GM06990 (cell line): ENCODE measurements at regions not wholly inside any gene's neighbourhood (a gene's known extent, or its start where the extent isn't known, plus 50 kb on each side); places are given as distances from the start of the nearest gene placed in this dataset.

Source experiments
- DNase-seq: peaks from one replicate; pipeline ENCODE4 v3.0.0-alpha.2; 2011; ENCODE audit not compliant: insufficient read length; ENCODE audit errors: extremely low read depth
- H3K27me3 ChIP-seq: replicated peaks from 2 replicates; pipeline ENCODE4 v1.6.0; 2011; ENCODE audit warnings: low read length; ENCODE audit not compliant: control insufficient read depth, insufficient read depth
- H3K36me3 ChIP-seq: 2 replicates; pipeline ENCODE4 v1.5.1; 2011; ENCODE audit warnings: low read length; ENCODE audit not compliant: control insufficient read depth, insufficient read depth
- H3K4me3 ChIP-seq: replicated peaks from 2 replicates; pipeline ENCODE4 v1.5.1; 2011; ENCODE audit warnings: low read depth, mild to moderate bottlenecking, control low read depth, low read length
- TF ChIP-seq, protein P1 (sequence below): IDR thresholded peaks from 2 replicates; pipeline ENCODE4 v1.5.1; 2011; ENCODE audit warnings: low read length, control low read depth, mild to moderate bottlenecking, inconsistent platforms; ENCODE audit not compliant: insufficient read depth, poor library complexity, severe bottlenecking

DNA sequence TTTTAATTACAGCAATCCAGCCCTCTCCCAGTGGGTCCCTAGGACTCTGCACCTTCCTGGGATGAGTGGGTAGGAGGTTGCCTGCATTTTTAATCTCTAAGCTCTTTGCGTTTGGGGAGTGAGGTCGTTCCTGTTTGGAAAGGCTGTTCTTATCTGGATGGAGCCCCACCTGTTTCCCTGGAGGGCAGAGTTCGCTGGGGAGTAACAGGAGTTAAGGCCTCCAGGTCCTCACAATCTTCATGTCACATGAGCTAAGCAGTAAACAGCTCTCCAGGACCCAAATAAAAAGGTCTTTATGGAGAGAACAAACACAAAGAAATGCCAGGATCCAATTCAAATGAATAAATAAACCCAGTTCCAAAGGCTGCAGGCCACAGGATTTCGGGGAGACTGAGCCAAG, 56.0 kb upstream of the RFLNA start:
- DNase-seq: no peak
- H3K27me3 ChIP-seq: no peaks in the 10 kb centered on the region
- no peaks in the 10 kb centered on the region for H3K36me3 ChIP-seq
- H3K4me3 ChIP-seq: no peak overlapping the region
- TF ChIP-seq, protein P1, sequence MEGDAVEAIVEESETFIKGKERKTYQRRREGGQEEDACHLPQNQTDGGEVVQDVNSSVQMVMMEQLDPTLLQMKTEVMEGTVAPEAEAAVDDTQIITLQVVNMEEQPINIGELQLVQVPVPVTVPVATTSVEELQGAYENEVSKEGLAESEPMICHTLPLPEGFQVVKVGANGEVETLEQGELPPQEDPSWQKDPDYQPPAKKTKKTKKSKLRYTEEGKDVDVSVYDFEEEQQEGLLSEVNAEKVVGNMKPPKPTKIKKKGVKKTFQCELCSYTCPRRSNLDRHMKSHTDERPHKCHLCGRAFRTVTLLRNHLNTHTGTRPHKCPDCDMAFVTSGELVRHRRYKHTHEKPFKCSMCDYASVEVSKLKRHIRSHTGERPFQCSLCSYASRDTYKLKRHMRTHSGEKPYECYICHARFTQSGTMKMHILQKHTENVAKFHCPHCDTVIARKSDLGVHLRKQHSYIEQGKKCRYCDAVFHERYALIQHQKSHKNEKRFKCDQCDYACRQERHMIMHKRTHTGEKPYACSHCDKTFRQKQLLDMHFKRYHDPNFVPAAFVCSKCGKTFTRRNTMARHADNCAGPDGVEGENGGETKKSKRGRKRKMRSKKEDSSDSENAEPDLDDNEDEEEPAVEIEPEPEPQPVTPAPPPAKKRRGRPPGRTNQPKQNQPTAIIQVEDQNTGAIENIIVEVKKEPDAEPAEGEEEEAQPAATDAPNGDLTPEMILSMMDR: no peak

DNA sequence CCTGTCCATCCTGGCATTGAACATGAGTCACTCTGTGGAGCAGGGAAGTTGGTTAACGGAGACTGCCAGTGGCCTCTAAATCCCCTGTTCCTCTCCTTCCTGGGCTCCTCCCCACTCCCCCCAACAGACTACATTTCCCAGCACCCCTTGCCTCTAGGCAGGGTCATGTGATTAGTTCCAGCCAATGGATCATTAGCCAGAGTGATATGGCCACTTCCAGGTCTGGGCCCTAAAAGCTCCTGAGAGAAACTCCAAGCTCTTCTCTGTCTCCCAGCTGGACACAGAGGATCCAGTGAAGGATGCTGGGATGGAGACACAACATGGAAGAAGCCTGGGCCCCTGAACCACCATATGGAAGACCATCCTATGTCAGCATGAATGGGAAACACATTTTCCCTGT, 54.4 kb upstream of the RFLNA start:
- TF ChIP-seq, protein P1: no peak

DNA sequence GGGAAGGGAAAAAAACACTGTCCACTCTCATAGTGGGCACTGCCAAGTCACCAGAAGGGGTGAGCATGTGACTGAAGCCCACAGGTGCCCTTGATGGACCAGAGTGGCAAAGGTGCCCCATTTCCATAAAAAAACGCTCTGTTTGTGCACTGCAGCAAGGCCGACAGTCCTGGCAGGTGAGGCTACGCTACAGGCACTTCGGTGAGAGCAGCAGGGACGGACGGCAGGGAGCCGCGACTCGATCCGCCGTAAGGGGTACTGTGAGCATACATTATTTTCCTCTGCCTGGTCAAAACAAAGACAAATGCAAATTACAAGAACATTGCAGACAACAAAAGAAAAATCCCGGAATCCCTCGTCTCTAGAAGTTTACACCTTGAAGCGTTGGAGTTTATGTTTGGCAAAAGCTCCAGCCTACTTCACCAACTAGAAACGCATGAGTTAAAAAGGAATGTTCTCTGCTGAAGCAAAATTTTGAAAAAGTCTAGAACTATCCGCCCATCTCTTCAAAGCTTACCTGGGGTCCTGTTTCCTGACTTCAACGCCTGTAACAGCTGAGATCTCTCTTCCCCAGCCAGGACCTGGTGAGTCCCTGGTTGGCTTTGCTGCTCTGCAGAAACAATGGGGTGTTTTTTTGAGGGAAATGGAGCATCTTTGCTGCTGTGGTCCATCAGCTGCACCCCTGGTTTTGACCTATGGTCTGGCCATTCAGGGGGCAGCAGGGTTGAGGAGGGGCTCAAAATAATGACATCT, 52.9 kb upstream of the RFLNA start:
- DNase-seq: no peak
- TF ChIP-seq, protein P1: no peak
- no peaks in the 10 kb centered on the region for H3K27me3 ChIP-seq

More for the DNA sequence above, 54.4 kb upstream of the RFLNA start:
- Histone ChIP-seq H3K36me3 (no peaks in the 10 kb centered on the region), H3K4me3 (no peak overlapping the region), H3K27me3 (no peaks in the 10 kb centered on the region)
- DNase-seq: no peak

DNA sequence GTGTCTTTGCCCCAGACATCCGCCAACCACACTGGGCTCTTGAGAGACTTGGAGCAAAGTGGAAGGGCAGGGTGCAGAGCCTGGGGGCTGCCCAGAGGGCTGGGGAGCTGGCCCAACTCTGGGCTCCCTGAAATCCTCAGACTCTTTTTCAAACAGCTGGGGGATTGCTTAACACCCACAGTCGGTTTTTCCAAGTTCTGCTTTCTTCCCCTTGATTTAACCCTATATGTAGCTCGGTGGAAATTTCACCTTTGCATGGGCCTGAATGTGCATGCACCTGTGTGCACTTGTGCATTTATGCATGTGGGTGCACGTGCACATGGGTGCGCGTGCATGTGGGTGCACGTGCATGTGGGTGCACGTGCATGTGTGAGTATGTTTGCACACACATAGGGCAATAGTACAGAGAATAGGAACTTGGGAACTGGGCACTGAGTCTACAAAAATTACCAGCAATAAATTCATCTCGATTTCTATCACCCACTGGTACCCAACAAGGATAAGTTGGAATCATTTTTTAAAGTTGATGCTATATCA, 52.3 kb upstream of the RFLNA start:
- DNase-seq: no peak
- Histone ChIP-seq H3K27me3 (no peaks in the 10 kb centered on the region), H3K4me3 (no peak overlapping the region), H3K36me3 (no peaks in the 10 kb centered on the region)
- TF ChIP-seq, protein P1: no peak

More for the DNA sequence above, 52.9 kb upstream of the RFLNA start:
- Histone ChIP-seq H3K36me3 (no peaks in the 10 kb centered on the region), H3K4me3 (no peak overlapping the region)

DNA sequence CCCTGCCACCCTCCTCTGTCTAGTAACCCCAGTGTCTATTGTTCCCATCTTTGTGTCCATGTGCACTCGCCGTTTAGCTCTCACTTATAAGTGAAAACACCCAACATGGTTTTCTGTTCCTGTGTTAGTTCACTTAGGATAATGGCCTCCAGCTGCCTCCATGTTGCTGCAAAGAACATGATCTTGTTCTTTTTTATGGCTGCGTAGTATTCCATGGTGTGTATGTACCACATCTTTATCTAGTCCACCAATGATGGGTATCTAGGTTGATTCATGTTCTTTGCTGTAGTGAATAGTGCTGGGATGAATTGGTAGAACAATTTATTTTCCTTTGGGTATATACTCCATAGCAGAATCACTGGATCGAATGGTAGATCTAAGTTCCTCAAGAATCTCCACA, 51.0 kb upstream of the RFLNA start:
- TF ChIP-seq, protein P1: no peak
- DNase-seq: no peak
- Histone ChIP-seq H3K27me3 (no peaks in the 10 kb centered on the region), H3K4me3 (no peak overlapping the region), H3K36me3 (no peaks in the 10 kb centered on the region)
